ENCODE measurements at regions not wholly inside any gene's neighbourhood (a gene's known extent, or its start where the extent isn't known, plus 50 kb on each side); places are given as distances from the start of the nearest gene placed in this dataset.
A peak's percentile ranks its signal among the peaks of the same experiment; 100 is the strongest.

- DNase-seq (ENCODE audit: low read depth), result no peak
Observed at GRCh38 chr16:85990861-85991301, 91.9 kb downstream of the IRF8 start.

GRCh38 chr16:85991425-85991824 is 92.5 kb downstream of the IRF8 start:
- no peak for DNase-seq (ENCODE audit: low read depth)

- DNase-seq (ENCODE audit: low read depth), result no peak
Observed at GRCh38 chr16:85991856-85992255, 92.9 kb downstream of the IRF8 start.

GRCh38 chr16:85992359-85992758 is 93.4 kb downstream of the IRF8 start:
- peak; percentile 36 for DNase-seq (ENCODE audit: low read depth)

GRCh38 chr16:85992779-85993178 is 93.8 kb downstream of the IRF8 start:
- DNase-seq (ENCODE audit: low read depth), result no peak

- DNase-seq (ENCODE audit: low read depth), result no peak
Observed at GRCh38 chr16:85994492-85995490, 95.8 kb downstream of the IRF8 start.

GRCh38 chr16:85995541-85996423 is 96.8 kb downstream of the IRF8 start:
- no peak for DNase-seq (ENCODE audit: low read depth)

GRCh38 chr16:85996843-85997242 is 97.9 kb downstream of the IRF8 start:
- no peak for DNase-seq (ENCODE audit: low read depth)

GRCh38 chr16:85998171-85998867 is 99.4 kb downstream of the IRF8 start:
- DNase-seq (ENCODE audit: low read depth), result peak; percentile 15

GRCh38 chr16:85998868-85999729 is 100.1 kb downstream of the IRF8 start:
- DNase-seq (ENCODE audit: low read depth), result peak; percentile 29

GRCh38 chr16:85999778-86000177 is 100.8 kb downstream of the IRF8 start:
- no peak for DNase-seq (ENCODE audit: low read depth)

GRCh38 chr16:86002178-86002900 is 103.4 kb downstream of the IRF8 start:
- DNase-seq (ENCODE audit: low read depth), result no peak

- DNase-seq (ENCODE audit: low read depth), result no peak
Observed at GRCh38 chr16:86007524-86007923, 108.6 kb downstream of the IRF8 start.

GRCh38 chr16:86010680-86011141 is 111.7 kb downstream of the IRF8 start:
- DNase-seq (ENCODE audit: low read depth), result no peak

GRCh38 chr16:86011532-86011931 is 112.6 kb downstream of the IRF8 start:
- DNase-seq (ENCODE audit: low read depth), result no peak

- DNase-seq (ENCODE audit: low read depth), result no peak
Observed at GRCh38 chr16:86012221-86012620, 113.3 kb downstream of the IRF8 start.

- no peak for DNase-seq (ENCODE audit: low read depth)
Observed at GRCh38 chr16:86013867-86014266, 114.9 kb downstream of the IRF8 start.

GRCh38 chr16:86015606-86016005 is 116.6 kb downstream of the IRF8 start:
- no peak for DNase-seq (ENCODE audit: low read depth)

- DNase-seq (ENCODE audit: low read depth), result peak; percentile 55
Observed at GRCh38 chr16:86016201-86016965, 117.4 kb downstream of the IRF8 start.

All from M059J (cell line).